Tibial nerve (tissue), 4 donors: ENCODE measurements at regions not wholly inside any gene's neighbourhood (a gene's known extent, or its start where the extent isn't known, plus 50 kb on each side); places are given as distances from the start of the nearest gene placed in this dataset.

Experiments used
- DNase-seq, 2 donors: peaks; one replicate each; pipeline ENCODE4 v3.0.0-alpha.2; 2019; ENCODE audit warnings: low spot score in 2 of 2
- H3K27ac ChIP-seq, 4 donors: fragments of 200-600 bp; sonication (generic) in 3 of 4; one replicate each; pipeline ENCODE4 v1.5.1; 2017 to 2019; ENCODE audit warnings: mild to moderate bottlenecking in 1 of 4
- H3K27me3 ChIP-seq, 2 donors: fragments of 200-600 bp; sonication (generic) in 1 of 2; one replicate each; pipeline versions ENCODE4 v1.5.1 to v1.6.0; 2017 to 2019
- H3K36me3 ChIP-seq, 3 donors: fragments of 200-600 bp; sonication (generic); one replicate each; pipeline ENCODE4 v1.5.1; 2018 to 2019
- H3K4me1 ChIP-seq, 4 donors: fragments of 200-600 bp; sonication (generic) in 3 of 4; one replicate each; pipeline ENCODE4 v1.5.1; 2017 to 2019
- H3K4me3 ChIP-seq, 4 donors: fragments of 200-600 bp; sonication (generic) in 3 of 4; one replicate each; pipeline ENCODE4 v1.5.1; 2017 to 2019; ENCODE audit warnings: mild to moderate bottlenecking in 1 of 4, moderate library complexity in 1 of 4
- H3K9me3 ChIP-seq, 4 donors: fragments of 200-600 bp; sonication (generic) in 3 of 4; one replicate each; pipeline ENCODE4 v1.5.1; 2017 to 2019
- EP300 ChIP-seq, 2 donors: sonication (generic); formaldehyde crosslinking; IDR thresholded peaks; one replicate each; pipeline ENCODE4 v1.6.1; 2017; ENCODE audit warnings: antibody characterized with exemption in 2 of 2, mild to moderate bottlenecking in 1 of 2
- POLR2A ChIP-seq, 2 donors: fragments of 450-650 bp; IDR thresholded peaks; one replicate each; pipeline ENCODE4 v1.6.1; 2017; ENCODE audit warnings: antibody characterized with exemption in 2 of 2, mild to moderate bottlenecking in 2 of 2, moderate library complexity in 2 of 2
- WGBS, 2 donors: methylation state at CpG; one replicate each; pipeline ENCODE4 v1.1.5; 2018; 5-methylcytosine and 5-hydroxymethylcytosine counted together
- TF ChIP-seq, protein P1 (sequence below), 5 experiments: fragments of 200-600 bp in 3 of 5; fragments of 450-650 bp in 2 of 5; sonication (generic) in 3 of 5; IDR thresholded peaks; one replicate each; pipeline ENCODE4 v1.5.1; 2016 to 2019; ENCODE audit warnings: antibody characterized with exemption in 5 of 5, mild to moderate bottlenecking in 3 of 5, moderate library complexity in 2 of 5

DNA sequence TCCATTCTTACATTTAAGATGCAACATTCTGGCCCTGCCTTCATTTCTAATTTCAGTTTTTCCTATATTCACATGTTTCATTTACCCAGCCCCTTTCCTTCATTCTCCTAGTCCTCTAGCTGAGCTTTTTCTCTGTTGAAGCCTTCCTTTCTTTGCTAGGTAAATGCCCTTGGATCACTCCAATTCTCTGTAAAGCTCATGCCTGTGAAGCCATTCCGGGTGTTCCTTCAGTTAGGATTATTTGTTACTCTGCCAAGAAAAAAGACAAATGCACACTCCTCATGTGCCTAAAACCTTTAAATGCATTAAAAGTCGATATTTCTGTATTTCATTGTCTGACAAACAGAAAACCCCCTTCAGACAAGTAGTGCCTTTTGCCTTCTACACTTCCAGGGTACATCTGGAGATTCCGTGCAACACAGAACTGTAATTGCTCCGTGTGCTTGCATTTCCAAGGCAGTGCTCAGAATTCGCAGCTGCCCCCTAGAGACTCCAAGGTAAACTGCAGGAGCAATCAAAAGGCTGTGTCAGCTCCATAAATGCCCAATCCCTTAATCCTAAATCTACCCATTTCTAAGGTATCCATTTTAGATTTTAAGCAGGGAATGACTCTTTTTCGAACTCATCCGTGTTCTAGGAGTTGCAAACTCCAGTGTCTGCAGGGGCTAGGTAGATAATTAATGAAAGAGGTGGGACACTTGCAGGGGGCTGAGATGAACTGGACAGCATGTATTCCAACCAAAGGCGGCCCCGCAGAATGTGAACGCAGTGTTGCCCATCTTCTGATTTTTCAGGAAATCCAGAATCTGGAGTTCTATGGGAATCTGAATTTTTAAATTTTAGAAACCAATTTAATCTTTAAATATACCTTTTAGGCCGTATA, 320.2 kb downstream of the GRIN2B start:
- no peak overlapping the region for H3K4me3 ChIP-seq
- no peaks in the 10 kb centered on the region for H3K36me3 ChIP-seq
- no peaks in the 10 kb centered on the region for H3K9me3 ChIP-seq
- H3K27ac ChIP-seq, result no peak overlapping the region
- H3K27me3 ChIP-seq, result no peaks in the 10 kb centered on the region
- no peak for TF ChIP-seq EP300 (IDR thresholded peaks at IDR 0.05)
- TF ChIP-seq, protein P1, sequence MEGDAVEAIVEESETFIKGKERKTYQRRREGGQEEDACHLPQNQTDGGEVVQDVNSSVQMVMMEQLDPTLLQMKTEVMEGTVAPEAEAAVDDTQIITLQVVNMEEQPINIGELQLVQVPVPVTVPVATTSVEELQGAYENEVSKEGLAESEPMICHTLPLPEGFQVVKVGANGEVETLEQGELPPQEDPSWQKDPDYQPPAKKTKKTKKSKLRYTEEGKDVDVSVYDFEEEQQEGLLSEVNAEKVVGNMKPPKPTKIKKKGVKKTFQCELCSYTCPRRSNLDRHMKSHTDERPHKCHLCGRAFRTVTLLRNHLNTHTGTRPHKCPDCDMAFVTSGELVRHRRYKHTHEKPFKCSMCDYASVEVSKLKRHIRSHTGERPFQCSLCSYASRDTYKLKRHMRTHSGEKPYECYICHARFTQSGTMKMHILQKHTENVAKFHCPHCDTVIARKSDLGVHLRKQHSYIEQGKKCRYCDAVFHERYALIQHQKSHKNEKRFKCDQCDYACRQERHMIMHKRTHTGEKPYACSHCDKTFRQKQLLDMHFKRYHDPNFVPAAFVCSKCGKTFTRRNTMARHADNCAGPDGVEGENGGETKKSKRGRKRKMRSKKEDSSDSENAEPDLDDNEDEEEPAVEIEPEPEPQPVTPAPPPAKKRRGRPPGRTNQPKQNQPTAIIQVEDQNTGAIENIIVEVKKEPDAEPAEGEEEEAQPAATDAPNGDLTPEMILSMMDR (IDR thresholded peaks at IDR 0.05), result peak; percentile 57 to 86 (median 80)
- DNase-seq, result peak; percentile 14 to 64
- H3K4me1 ChIP-seq, result no peaks in the 10 kb centered on the region
- WGBS, 2 donors, result 44% methylated on average over 11 of the region's 11 CpGs

DNA sequence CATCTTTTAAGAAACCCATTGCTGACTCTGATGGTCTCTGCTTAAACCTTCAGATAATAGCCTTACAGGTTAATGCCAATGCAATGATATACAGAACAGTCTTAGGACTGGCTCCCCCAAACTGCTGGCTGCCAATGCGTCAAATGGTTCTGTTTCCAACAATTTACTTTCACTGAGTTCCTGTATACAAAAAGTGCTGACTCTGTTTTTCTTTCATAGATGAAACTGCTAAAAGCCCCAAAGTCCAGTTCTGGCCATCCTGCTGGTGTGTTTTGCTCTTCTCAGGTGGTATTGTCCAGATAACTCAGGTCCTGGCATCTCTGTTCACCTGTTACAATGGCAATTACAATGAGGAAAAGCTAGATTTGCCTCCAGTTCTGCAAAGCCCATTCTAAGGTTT, 326.9 kb downstream of the GRIN2B start:
- Histone ChIP-seq H3K36me3 (no peaks in the 10 kb centered on the region), H3K4me1 (no peaks in the 10 kb centered on the region), H3K9me3 (no peaks in the 10 kb centered on the region), H3K27ac (no peak overlapping the region), H3K27me3 (no peaks in the 10 kb centered on the region), H3K4me3 (no peak overlapping the region)
- DNase-seq, result no peak
- WGBS, 2 donors, result 80 to 89% methylated on average over 1 of the region's 1 CpG
- no peak for TF ChIP-seq POLR2A (IDR thresholded peaks at IDR 0.05)
- TF ChIP-seq, protein P1 (IDR thresholded peaks at IDR 0.05), result no peak
- TF ChIP-seq EP300 (IDR thresholded peaks at IDR 0.05), result no peak

DNA sequence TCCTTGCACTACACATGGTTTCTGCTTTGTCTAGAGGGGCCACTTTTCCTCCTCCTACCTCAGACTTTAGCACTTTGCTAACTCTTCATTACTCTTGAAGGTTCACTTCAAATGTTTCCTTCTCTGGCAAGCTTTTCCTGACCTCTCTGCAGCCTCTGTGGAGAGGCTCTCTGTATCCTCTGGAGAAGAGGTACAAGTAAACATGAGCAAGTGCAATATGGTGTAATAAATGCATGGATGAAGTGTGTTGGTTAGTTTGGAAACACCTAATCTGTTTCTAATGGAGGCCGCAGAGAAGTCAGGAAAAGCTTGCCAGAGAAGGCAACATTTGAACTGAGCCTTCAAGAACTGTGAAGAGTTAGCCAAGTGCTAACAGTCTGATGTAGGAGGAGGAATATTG, 329.3 kb downstream of the GRIN2B start:
- Histone ChIP-seq H3K4me3 (no peak overlapping the region), H3K9me3 (no peaks in the 10 kb centered on the region), H3K27ac (no peak overlapping the region), H3K36me3 (no peaks in the 10 kb centered on the region), H3K4me1 (no peaks in the 10 kb centered on the region), H3K27me3 (no peaks in the 10 kb centered on the region)
- 91 to 100% methylated on average over 1 of the region's 1 CpG for WGBS, 2 donors
- DNase-seq, result no peak
- TF ChIP-seq POLR2A (IDR thresholded peaks at IDR 0.05), result no peak

DNA sequence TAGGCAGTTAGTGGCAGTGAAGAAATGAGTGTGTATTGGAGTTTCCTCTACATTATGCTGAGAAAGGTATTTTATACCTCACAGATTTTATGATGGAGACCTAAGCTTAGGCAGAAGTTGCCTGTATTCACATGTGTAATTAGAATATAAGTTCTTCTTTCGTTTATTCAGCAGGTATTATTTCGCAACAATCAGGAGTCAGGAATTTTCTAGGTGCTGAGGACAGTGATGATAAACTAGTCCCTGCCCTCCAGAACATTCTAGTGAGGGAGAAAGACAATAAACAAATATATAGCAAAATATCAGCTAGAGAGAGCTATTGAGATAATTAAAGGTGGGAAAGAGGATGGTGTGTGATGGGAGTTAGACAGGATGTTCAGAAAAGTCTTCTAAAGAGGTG, 345.7 kb downstream of the GRIN2B start:
- WGBS, 2 donors, result 62 to 88% methylated on average over 2 of the region's 2 CpGs
- Histone ChIP-seq H3K9me3 (no peaks in the 10 kb centered on the region), H3K36me3 (no peaks in the 10 kb centered on the region), H3K4me1 (no peaks in the 10 kb centered on the region), H3K4me3 (no peak overlapping the region), H3K27me3 (no peaks in the 10 kb centered on the region), H3K27ac (no peak overlapping the region)
- DNase-seq, result no peak
- TF ChIP-seq, protein P1 (IDR thresholded peaks at IDR 0.05), result no peak
- no peak for TF ChIP-seq EP300 (IDR thresholded peaks at IDR 0.05)
- no peak for TF ChIP-seq POLR2A (IDR thresholded peaks at IDR 0.05)

DNA sequence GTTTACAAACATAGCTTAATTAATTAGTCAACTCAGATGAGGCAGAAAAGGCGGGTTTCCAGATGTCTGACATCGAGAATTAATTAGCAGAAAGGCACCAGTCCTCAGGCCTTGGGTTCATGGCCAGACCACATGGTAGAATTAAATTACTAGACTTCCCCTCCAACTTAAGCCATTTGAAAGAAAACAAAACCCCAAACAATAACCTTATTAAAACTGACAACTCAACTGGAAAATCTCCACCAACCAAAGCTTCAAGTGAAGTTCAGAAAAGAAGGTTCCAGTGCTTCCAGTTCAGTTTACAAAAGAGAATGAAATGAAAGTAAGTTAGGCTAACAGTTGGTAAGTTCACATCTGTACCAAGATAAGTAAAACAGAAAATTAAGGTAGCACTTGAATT, 349.5 kb downstream of the GRIN2B start:
- TF ChIP-seq, protein P1 (IDR thresholded peaks at IDR 0.05), result no peak
- no peak for TF ChIP-seq POLR2A (IDR thresholded peaks at IDR 0.05)
- no peak for TF ChIP-seq EP300 (IDR thresholded peaks at IDR 0.05)
- Histone ChIP-seq H3K9me3 (no peaks in the 10 kb centered on the region), H3K36me3 (no peaks in the 10 kb centered on the region), H3K27me3 (no peaks in the 10 kb centered on the region), H3K4me1 (no peaks in the 10 kb centered on the region), H3K4me3 (no peak overlapping the region), H3K27ac (no peak overlapping the region)
- no peak for DNase-seq
- WGBS, 2 donors, result 82 to 84% methylated on average over 2 of the region's 2 CpGs
